Testis (tissue), 2 donors: ENCODE measurements at regions not wholly inside any gene's neighbourhood (a gene's known extent, or its start where the extent isn't known, plus 50 kb on each side); places are given as distances from the start of the nearest gene placed in this dataset.

Source experiments
- POLR2A ChIP-seq: fragments of 450-650 bp; IDR thresholded peaks from one replicate; pipeline ENCODE4 v1.6.1; 2017; ENCODE audit warnings: antibody characterized with exemption, mild to moderate bottlenecking, moderate library complexity
- TF ChIP-seq, protein P1 (sequence below), 3 experiments: fragments of 450-650 bp in 2 of 3; fragments of 200-600 bp in 1 of 3; sonication (generic) in 1 of 3; IDR thresholded peaks; one replicate each; pipeline ENCODE4 v1.5.1; 2016 to 2019; ENCODE audit warnings: antibody characterized with exemption in 3 of 3, mild to moderate bottlenecking in 2 of 3, moderate library complexity in 1 of 3

- TF ChIP-seq, protein P1, sequence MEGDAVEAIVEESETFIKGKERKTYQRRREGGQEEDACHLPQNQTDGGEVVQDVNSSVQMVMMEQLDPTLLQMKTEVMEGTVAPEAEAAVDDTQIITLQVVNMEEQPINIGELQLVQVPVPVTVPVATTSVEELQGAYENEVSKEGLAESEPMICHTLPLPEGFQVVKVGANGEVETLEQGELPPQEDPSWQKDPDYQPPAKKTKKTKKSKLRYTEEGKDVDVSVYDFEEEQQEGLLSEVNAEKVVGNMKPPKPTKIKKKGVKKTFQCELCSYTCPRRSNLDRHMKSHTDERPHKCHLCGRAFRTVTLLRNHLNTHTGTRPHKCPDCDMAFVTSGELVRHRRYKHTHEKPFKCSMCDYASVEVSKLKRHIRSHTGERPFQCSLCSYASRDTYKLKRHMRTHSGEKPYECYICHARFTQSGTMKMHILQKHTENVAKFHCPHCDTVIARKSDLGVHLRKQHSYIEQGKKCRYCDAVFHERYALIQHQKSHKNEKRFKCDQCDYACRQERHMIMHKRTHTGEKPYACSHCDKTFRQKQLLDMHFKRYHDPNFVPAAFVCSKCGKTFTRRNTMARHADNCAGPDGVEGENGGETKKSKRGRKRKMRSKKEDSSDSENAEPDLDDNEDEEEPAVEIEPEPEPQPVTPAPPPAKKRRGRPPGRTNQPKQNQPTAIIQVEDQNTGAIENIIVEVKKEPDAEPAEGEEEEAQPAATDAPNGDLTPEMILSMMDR (IDR thresholded peaks at IDR 0.05): no peak
- no peak for TF ChIP-seq POLR2A
Measured at GRCh38 chr3:55313666-55314065, 173.4 kb downstream of the WNT5A start.
